AG09319 (cell line): ENCODE measurements at regions not wholly inside any gene's neighbourhood (a gene's known extent, or its start where the extent isn't known, plus 50 kb on each side); places are given as distances from the start of the nearest gene placed in this dataset.

ENCODE experiments used
- DNase-seq: peaks from one replicate; pipeline ENCODE4 v3.0.0-alpha.2; 2010; ENCODE audit warnings: low read depth; ENCODE audit errors: extremely low read depth
- CTCF ChIP-seq: IDR thresholded peaks from 2 replicates; pipeline ENCODE4 v1.5.1; 2011; ENCODE audit warnings: low read depth, mild to moderate bottlenecking, inconsistent platforms, low read length, moderate library complexity

- TF ChIP-seq CTCF, result no peak
- DNase-seq, result no peak
Measured at GRCh38 chr17:5693821-5694220, 109.5 kb upstream of the NLRP1 start.

- DNase-seq, result no peak
- TF ChIP-seq CTCF, result no peak
Measured at GRCh38 chr17:5694551-5694950, 110.2 kb upstream of the NLRP1 start.

- no peak for TF ChIP-seq CTCF
- DNase-seq, result no peak
Measured at GRCh38 chr17:5695480-5695879, 111.2 kb upstream of the NLRP1 start.

- no peak for DNase-seq
- TF ChIP-seq CTCF, result no peak
Measured at GRCh38 chr17:5698959-5699358, 114.7 kb upstream of the NLRP1 start.

GRCh38 chr17:5699814-5700213 lies 115.5 kb upstream of the NLRP1 start:
- TF ChIP-seq CTCF, result no peak
- no peak for DNase-seq

- TF ChIP-seq CTCF, result no peak
- no peak for DNase-seq
Measured at GRCh38 chr17:5700745-5701144, 116.4 kb upstream of the NLRP1 start.

GRCh38 chr17:5701381-5701780 lies 117.1 kb upstream of the NLRP1 start:
- DNase-seq, result no peak
- no peak for TF ChIP-seq CTCF
